Activated CD4-positive, CD25-positive, alpha-beta regulatory T cell (primary cell): ENCODE measurements at regions not wholly inside any gene's neighbourhood (a gene's known extent, or its start where the extent isn't known, plus 50 kb on each side); places are given as distances from the start of the nearest gene placed in this dataset.
"Not testable (repeated sequence)": the region's sequence is repeated elsewhere in the genome, so short reads cannot be mapped to it uniquely, and the experiment has no call there.

Experiments
- DNase-seq, 4 experiments: peaks; one replicate each; lab custom pipeline; 2025; lab: John Stamatoyannopoulos, UW

- DNase-seq = no peak
These were observed 74.6 kb downstream of the TMEM121 start for GRCh38 chr14:105600939-105601359.

GRCh38 chr14:105601360-105602242, 75.2 kb downstream of the TMEM121 start:
- DNase-seq = no peak

GRCh38 chr14:105602243-105602750, 75.9 kb downstream of the TMEM121 start:
- no peak for DNase-seq

- DNase-seq = no peak
These were observed 76.7 kb downstream of the TMEM121 start for GRCh38 chr14:105602799-105603793.

GRCh38 chr14:105604531-105605463, 78.4 kb downstream of the TMEM121 start:
- not testable (repeated sequence) for DNase-seq

- no peak for DNase-seq
These were observed 79.3 kb downstream of the TMEM121 start for GRCh38 chr14:105605464-105606304.

- not testable (repeated sequence) for DNase-seq
These were observed 80.1 kb downstream of the TMEM121 start for GRCh38 chr14:105606305-105606975.

GRCh38 chr14:105607025-105607424, 80.6 kb downstream of the TMEM121 start:
- DNase-seq = not testable (repeated sequence)

GRCh38 chr14:105614987-105615386, 88.6 kb downstream of the TMEM121 start:
- DNase-seq = not testable (repeated sequence)

GRCh38 chr14:105615986-105616801, 89.8 kb downstream of the TMEM121 start:
- DNase-seq = not testable (repeated sequence)

- no peak for DNase-seq
These were observed 90.4 kb downstream of the TMEM121 start for GRCh38 chr14:105616802-105617192.

- no peak for DNase-seq
These were observed 90.9 kb downstream of the TMEM121 start for GRCh38 chr14:105617201-105617777.

- DNase-seq = not testable (repeated sequence)
These were observed 91.4 kb downstream of the TMEM121 start for GRCh38 chr14:105617805-105618204.

- not testable (repeated sequence) for DNase-seq
These were observed 92.9 kb downstream of the TMEM121 start for GRCh38 chr14:105619324-105619723.

GRCh38 chr14:105620178-105620864, 93.9 kb downstream of the TMEM121 start:
- not testable (repeated sequence) for DNase-seq

GRCh38 chr14:105620865-105621471, 94.6 kb downstream of the TMEM121 start:
- not testable (repeated sequence) for DNase-seq
